ENCODE measurements at regions not wholly inside any gene's neighbourhood (a gene's known extent, or its start where the extent isn't known, plus 50 kb on each side); places are given as distances from the start of the nearest gene placed in this dataset.
"Not testable (repeated sequence)": the region's sequence is repeated elsewhere in the genome, so short reads cannot be mapped to it uniquely, and the experiment has no call there.

DNA sequence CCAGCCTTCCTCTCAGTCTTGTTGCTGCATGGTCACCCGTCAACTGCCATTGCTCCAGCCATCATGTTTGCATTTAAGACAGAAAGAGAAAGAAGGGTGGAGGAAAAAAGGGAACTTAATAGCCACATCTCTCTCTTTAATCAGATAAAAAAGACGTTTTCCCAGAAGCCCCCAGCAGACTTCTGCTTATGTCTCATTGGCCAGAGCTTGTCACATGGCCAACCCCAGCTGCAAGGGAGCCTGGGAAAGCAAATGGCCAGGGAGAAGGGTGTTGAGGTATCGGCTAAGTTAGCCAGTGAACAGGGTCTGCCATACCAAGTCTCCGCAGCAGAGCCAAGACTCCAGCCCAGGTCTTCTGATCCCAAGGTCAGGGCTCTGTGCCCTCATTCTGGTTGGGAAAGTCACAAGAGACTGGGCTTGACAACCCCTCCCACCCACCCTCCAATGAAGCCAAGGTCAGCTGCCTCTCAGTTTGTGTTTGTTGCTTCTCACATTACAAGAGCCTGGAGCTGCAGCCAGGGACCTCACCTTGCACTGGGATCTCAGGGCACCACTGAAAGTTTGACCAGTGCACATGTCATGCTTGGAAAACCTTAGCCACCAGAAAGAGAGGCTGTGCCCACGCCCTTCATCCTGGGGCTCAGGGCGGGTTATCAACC lies 80.3 kb upstream of the LYZL2 start:
- TF ChIP-seq, protein P1, sequence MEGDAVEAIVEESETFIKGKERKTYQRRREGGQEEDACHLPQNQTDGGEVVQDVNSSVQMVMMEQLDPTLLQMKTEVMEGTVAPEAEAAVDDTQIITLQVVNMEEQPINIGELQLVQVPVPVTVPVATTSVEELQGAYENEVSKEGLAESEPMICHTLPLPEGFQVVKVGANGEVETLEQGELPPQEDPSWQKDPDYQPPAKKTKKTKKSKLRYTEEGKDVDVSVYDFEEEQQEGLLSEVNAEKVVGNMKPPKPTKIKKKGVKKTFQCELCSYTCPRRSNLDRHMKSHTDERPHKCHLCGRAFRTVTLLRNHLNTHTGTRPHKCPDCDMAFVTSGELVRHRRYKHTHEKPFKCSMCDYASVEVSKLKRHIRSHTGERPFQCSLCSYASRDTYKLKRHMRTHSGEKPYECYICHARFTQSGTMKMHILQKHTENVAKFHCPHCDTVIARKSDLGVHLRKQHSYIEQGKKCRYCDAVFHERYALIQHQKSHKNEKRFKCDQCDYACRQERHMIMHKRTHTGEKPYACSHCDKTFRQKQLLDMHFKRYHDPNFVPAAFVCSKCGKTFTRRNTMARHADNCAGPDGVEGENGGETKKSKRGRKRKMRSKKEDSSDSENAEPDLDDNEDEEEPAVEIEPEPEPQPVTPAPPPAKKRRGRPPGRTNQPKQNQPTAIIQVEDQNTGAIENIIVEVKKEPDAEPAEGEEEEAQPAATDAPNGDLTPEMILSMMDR (IDR thresholded peaks at IDR 0.05), result no peak
- no peak for TF ChIP-seq POLR2A (IDR thresholded peaks at IDR 0.05)
- WGBS, 2 donors, result 77 to 85% methylated on average over 5 to 6 of the region's 6 CpGs
- Histone ChIP-seq H3K9me3 (no peaks in the 10 kb centered on the region), H3K4me1 (no peaks in the 10 kb centered on the region), H3K27ac (no peak overlapping the region), H3K36me3 (ENCODE audit: low read depth, missing control alignments) (no peaks in the 10 kb centered on the region), H3K27me3 (no peaks in the 10 kb centered on the region), H3K4me3 (no peak overlapping the region)
- no peak for DNase-seq
- intact Hi-C loops (cut with DNase I; ENCODE audit: low total_unique reads), result no loop called here

DNA sequence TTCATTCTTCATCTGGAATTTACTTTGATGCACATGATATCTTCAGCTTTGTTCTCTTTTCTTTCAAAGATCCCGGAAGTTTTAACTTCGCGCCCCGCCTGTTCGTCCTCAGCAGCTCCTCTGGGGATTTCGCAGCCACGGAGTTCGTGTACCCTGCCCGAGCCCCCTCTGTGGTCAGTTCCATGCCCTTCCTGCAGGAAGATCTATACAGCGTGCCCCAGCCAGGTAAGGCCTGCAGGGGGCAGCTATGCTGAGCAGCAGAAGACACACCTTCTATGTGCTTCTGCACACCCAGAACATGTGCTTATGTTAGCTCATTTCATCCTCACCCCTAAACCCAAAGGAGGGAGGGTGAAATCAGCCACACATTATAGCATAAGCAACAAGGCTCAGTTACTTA lies 79.7 kb upstream of the LYZL2 start:
- intact Hi-C loops (cut with DNase I; ENCODE audit: low total_unique reads), result no loop called here
- Histone ChIP-seq H3K4me3 (no peak overlapping the region), H3K27ac (no peak overlapping the region), H3K27me3 (no peaks in the 10 kb centered on the region), H3K9me3 (no peaks in the 10 kb centered on the region), H3K36me3 (ENCODE audit: low read depth, missing control alignments) (no peaks in the 10 kb centered on the region), H3K4me1 (no peaks in the 10 kb centered on the region)
- 91 to 96% methylated on average over 10 of the region's 10 CpGs for WGBS, 2 donors
- TF ChIP-seq POLR2A (IDR thresholded peaks at IDR 0.05), result no peak
- TF ChIP-seq, protein P1 (IDR thresholded peaks at IDR 0.05), result no peak
- DNase-seq, result no peak

DNA sequence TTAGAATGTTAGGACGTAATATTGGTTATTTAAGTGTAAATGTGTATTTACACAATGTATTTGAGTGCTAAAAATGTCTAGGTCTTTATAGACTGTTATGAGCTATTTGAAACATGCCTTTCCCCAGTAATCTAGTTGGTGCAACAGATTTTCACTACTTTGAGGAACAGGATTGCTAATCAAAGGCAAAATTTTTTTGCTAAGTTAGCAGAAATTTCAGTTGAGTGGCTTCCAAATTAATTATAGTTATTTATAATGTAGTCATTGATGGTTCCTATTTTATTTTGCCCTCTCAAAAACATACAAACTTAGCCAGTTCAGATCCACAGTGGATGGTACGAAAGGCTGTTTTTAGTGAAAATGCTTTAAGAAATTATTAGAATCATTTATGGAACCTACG lies 78.7 kb upstream of the LYZL2 start:
- 91 to 98% methylated on average over 3 of the region's 3 CpGs for WGBS, 2 donors
- DNase-seq, result no peak
- Histone ChIP-seq H3K4me3 (no peak overlapping the region), H3K36me3 (ENCODE audit: low read depth, missing control alignments) (no peaks in the 10 kb centered on the region), H3K9me3 (no peaks in the 10 kb centered on the region), H3K27ac (no peak overlapping the region), H3K4me1 (no peaks in the 10 kb centered on the region), H3K27me3 (no peaks in the 10 kb centered on the region)
- TF ChIP-seq POLR2A (IDR thresholded peaks at IDR 0.05), result no peak
- TF ChIP-seq, protein P1 (IDR thresholded peaks at IDR 0.05), result no peak
- intact Hi-C loops (cut with DNase I; ENCODE audit: low total_unique reads), result no loop called here

DNA sequence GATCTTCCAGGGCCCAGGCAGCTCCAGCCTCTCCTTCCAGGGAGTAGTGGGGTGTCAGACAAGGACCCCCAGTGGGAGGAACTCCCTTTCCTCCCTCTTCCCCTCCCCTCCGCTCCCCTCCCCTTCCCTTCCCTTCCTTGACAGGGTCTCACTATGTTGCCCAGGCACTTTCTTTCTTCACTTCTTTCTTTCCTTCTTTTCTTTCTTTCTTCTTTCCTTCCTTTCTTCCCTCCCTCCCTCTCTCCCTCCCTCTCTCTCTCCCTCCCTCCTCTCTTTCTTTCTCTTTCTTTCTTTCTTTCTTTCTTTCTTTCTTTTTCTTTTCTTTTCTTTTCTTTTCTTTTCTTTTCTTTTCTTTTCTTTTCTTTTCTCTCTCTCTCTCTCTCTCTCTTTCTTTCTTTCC lies 76.6 kb upstream of the LYZL2 start:
- H3K27ac ChIP-seq; H3K9me3 ChIP-seq; H3K4me3 ChIP-seq; H3K4me1 ChIP-seq; DNase-seq; intact Hi-C loops (cut with DNase I; ENCODE audit: low total_unique reads); H3K27me3 ChIP-seq; H3K36me3 ChIP-seq (ENCODE audit: low read depth, missing control alignments): not testable (repeated sequence)
- 94 to 100% methylated on average over 1 of the region's 1 CpG for WGBS, 2 donors

DNA sequence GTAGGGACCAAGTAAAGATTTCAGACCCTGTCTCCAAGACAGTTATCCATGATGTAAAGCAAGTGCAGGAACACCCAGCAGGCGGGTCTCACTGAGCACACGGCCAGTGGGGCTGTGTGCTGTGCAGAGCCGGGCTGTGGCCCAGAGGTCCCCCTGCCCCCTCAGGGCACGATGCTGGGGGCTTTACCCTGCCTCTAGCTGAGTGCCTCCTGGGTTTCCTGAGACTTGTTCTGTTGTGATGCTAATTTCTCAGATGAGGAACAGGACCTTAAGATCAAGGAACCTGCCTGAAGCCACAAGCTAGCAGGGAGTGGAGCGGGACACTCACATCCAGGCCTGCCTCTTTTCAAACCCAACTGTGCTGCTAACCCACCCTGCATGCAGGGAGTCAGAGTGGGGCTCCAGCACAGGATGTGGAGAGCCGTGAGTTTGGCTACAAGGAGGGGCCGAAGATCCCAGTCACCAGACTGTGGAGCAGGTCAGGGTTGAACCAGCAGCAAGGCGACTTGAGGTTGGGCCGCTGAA lies 76.1 kb upstream of the LYZL2 start:
- no peak overlapping the region for H3K27ac ChIP-seq
- H3K9me3 ChIP-seq, result no peaks in the 10 kb centered on the region
- H3K4me1 ChIP-seq, result no peaks in the 10 kb centered on the region
- no peak for DNase-seq
- intact Hi-C loops (cut with DNase I; ENCODE audit: low total_unique reads), result no loop called here
- no peaks in the 10 kb centered on the region for H3K36me3 ChIP-seq (ENCODE audit: low read depth, missing control alignments)
- H3K4me3 ChIP-seq, result no peak overlapping the region
- no peak for TF ChIP-seq POLR2A (IDR thresholded peaks at IDR 0.05)
- TF ChIP-seq, protein P1 (IDR thresholded peaks at IDR 0.05), result no peak
- H3K27me3 ChIP-seq, result no peaks in the 10 kb centered on the region
- WGBS, 2 donors, result 83 to 85% methylated on average over 7 to 9 of the region's 9 CpGs
